ENCODE measurements at regions not wholly inside any gene's neighbourhood (a gene's known extent, or its start where the extent isn't known, plus 50 kb on each side); places are given as distances from the start of the nearest gene placed in this dataset.

- DNase-seq (ENCODE audit: low read depth), result no peak
- TF ChIP-seq CTCF (conservative IDR thresholded peaks at IDR 0.05; ENCODE audit: low read depth, low read length), result no peak
- H3K4me3 ChIP-seq (ENCODE audit: low read depth, low read length), result no peak overlapping the region
Observed at GRCh38 chr3:101941318-101942040, 92.2 kb downstream of the NFKBIZ start.

GRCh38 chr3:101942356-101942755 is 93.0 kb downstream of the NFKBIZ start:
- no peak for TF ChIP-seq CTCF (conservative IDR thresholded peaks at IDR 0.05; ENCODE audit: low read depth, low read length)
- no peak overlapping the region for H3K4me3 ChIP-seq (ENCODE audit: low read depth, low read length)
- DNase-seq (ENCODE audit: low read depth), result no peak

GRCh38 chr3:101943029-101943428 is 93.7 kb downstream of the NFKBIZ start:
- no peak overlapping the region for H3K4me3 ChIP-seq (ENCODE audit: low read depth, low read length)
- no peak for TF ChIP-seq CTCF (conservative IDR thresholded peaks at IDR 0.05; ENCODE audit: low read depth, low read length)
- no peak for DNase-seq (ENCODE audit: low read depth)

- TF ChIP-seq CTCF (conservative IDR thresholded peaks at IDR 0.05; ENCODE audit: low read depth, low read length), result no peak
- no peak for DNase-seq (ENCODE audit: low read depth)
- no peak overlapping the region for H3K4me3 ChIP-seq (ENCODE audit: low read depth, low read length)
Observed at GRCh38 chr3:101944308-101944707, 95.0 kb downstream of the NFKBIZ start.

GRCh38 chr3:101945980-101946379 is 96.7 kb downstream of the NFKBIZ start:
- DNase-seq (ENCODE audit: low read depth), result no peak
- no peak for TF ChIP-seq CTCF (conservative IDR thresholded peaks at IDR 0.05; ENCODE audit: low read depth, low read length)
- no peak overlapping the region for H3K4me3 ChIP-seq (ENCODE audit: low read depth, low read length)

GRCh38 chr3:101946906-101947305 is 97.6 kb downstream of the NFKBIZ start:
- H3K4me3 ChIP-seq (ENCODE audit: low read depth, low read length), result no peak overlapping the region
- no peak for DNase-seq (ENCODE audit: low read depth)
- no peak for TF ChIP-seq CTCF (conservative IDR thresholded peaks at IDR 0.05; ENCODE audit: low read depth, low read length)

- DNase-seq (ENCODE audit: low read depth), result peak; percentile 100
- no peak for TF ChIP-seq CTCF (conservative IDR thresholded peaks at IDR 0.05; ENCODE audit: low read depth, low read length)
- no peak overlapping the region for H3K4me3 ChIP-seq (ENCODE audit: low read depth, low read length)
Observed at GRCh38 chr3:101950510-101950909, 101.2 kb downstream of the NFKBIZ start.
